ENCODE measurements at regions not wholly inside any gene's neighbourhood (a gene's known extent, or its start where the extent isn't known, plus 50 kb on each side); places are given as distances from the start of the nearest gene placed in this dataset.

- H3K4me3 ChIP-seq = no peak overlapping the region
- H3K4me1 ChIP-seq (ENCODE audit: low read depth) = no peaks in the 10 kb centered on the region
- no peaks in the 10 kb centered on the region for H3K36me3 ChIP-seq
- H3K9me3 ChIP-seq (ENCODE audit: low read depth) = no peaks in the 10 kb centered on the region
- no peak overlapping the region for H3K27ac ChIP-seq
- H3K27me3 ChIP-seq = peaks cover 6% of the 10 kb centered on the region
- TF ChIP-seq, protein P1, sequence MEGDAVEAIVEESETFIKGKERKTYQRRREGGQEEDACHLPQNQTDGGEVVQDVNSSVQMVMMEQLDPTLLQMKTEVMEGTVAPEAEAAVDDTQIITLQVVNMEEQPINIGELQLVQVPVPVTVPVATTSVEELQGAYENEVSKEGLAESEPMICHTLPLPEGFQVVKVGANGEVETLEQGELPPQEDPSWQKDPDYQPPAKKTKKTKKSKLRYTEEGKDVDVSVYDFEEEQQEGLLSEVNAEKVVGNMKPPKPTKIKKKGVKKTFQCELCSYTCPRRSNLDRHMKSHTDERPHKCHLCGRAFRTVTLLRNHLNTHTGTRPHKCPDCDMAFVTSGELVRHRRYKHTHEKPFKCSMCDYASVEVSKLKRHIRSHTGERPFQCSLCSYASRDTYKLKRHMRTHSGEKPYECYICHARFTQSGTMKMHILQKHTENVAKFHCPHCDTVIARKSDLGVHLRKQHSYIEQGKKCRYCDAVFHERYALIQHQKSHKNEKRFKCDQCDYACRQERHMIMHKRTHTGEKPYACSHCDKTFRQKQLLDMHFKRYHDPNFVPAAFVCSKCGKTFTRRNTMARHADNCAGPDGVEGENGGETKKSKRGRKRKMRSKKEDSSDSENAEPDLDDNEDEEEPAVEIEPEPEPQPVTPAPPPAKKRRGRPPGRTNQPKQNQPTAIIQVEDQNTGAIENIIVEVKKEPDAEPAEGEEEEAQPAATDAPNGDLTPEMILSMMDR (IDR thresholded peaks at IDR 0.05; ENCODE audit: low read depth, low read length) = no peak
- DNase-seq (ENCODE audit: low read depth in 1 of 2, low spot score in 1 of 2) = no peak
These were observed 313.1 kb upstream of the PTPRD start for GRCh38 chr9:10925896-10926295.

GRCh38 chr9:10928372-10928771 is 315.6 kb upstream of the PTPRD start:
- DNase-seq (ENCODE audit: low read depth in 1 of 2, low spot score in 1 of 2) = peak in 1 of 2 donors; percentile 11
- H3K27me3 ChIP-seq = peaks cover under 1% of the 10 kb centered on the region
- H3K9me3 ChIP-seq (ENCODE audit: low read depth) = no peaks in the 10 kb centered on the region
- no peaks in the 10 kb centered on the region for H3K4me1 ChIP-seq (ENCODE audit: low read depth)
- H3K27ac ChIP-seq = no peak overlapping the region
- TF ChIP-seq, protein P1 (IDR thresholded peaks at IDR 0.05; ENCODE audit: low read depth, low read length) = no peak
- H3K4me3 ChIP-seq = no peak overlapping the region
- no peaks in the 10 kb centered on the region for H3K36me3 ChIP-seq

DNA sequence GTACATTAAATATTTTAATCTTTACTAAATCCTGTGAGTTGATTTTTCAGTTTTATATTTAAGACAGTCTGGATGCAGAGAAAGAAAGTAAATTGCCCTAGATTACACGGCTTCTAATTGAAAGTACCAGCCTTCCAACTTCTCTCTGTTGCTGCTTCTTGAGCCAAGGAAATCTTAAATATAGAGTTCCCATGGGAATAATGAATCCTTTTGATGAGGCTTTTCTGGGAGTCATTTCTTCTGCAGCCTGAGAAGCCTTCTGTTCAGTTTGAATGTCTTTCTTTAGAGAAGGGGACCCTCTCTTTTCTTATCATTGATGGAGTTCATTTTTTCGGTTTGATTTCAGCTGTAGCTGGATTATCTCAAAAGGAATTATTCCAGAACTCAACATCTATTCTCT is 317.3 kb upstream of the PTPRD start:
- Histone ChIP-seq H3K27me3 (peaks cover 7% of the 10 kb centered on the region), H3K4me3 (no peak overlapping the region), H3K4me1 (ENCODE audit: low read depth) (no peaks in the 10 kb centered on the region), H3K9me3 (ENCODE audit: low read depth) (no peaks in the 10 kb centered on the region), H3K36me3 (no peaks in the 10 kb centered on the region), H3K27ac (no peak overlapping the region)
- DNase-seq (ENCODE audit: low read depth in 1 of 2, low spot score in 1 of 2) = no peak
- TF ChIP-seq, protein P1 (IDR thresholded peaks at IDR 0.05; ENCODE audit: low read depth, low read length) = no peak

DNA sequence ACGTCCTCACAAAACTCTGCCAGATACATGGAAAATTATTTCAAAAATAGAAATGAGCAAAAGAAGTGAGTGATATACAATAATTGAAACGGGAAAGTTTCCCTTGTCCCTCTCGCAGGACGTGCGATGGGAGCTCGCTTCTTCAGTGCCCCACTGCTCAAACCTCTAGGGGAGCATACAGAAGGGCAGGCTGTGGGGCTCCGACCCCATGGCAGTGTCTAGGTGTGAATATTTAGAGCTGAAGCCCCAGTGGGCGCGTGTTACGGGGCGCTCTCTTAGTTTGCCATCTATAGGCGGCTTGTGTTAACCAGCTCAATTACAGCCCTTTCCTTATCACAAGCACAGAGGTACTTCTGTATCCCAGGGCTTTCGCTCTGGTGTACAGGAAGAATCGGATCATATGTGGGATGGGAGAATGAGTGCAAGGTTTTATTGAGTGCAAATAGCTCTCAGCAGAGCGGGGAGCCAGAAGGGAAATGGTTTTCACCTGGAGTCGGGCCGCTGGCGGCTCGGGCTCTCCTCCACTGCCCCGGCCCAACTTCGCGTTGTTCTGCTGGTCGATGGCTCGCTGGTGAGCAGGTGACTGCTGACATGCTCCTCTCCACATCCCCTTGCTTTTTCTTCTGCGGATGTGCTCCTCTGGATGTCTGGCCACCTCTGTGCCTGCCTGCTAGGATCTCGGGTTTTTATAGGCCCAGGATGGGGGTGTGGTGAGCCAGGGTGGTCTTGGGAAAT is 334.0 kb upstream of the PTPRD start:
- Histone ChIP-seq H3K27me3 (no peaks in the 10 kb centered on the region), H3K9me3 (ENCODE audit: low read depth) (no peaks in the 10 kb centered on the region)
- DNase-seq (ENCODE audit: low read depth in 1 of 2, low spot score in 1 of 2) = no peak

GRCh38 chr9:10957878-10958277 is 345.1 kb upstream of the PTPRD start:
- no peak overlapping the region for H3K4me3 ChIP-seq

More for the DNA sequence above, 334.0 kb upstream of the PTPRD start:
- TF ChIP-seq, protein P1 (IDR thresholded peaks at IDR 0.05; ENCODE audit: low read depth, low read length) = no peak
- no peak overlapping the region for H3K4me3 ChIP-seq
- H3K27ac ChIP-seq = no peak overlapping the region
- no peaks in the 10 kb centered on the region for H3K4me1 ChIP-seq (ENCODE audit: low read depth)
- no peaks in the 10 kb centered on the region for H3K36me3 ChIP-seq

More at GRCh38 chr9:10957878-10958277, 345.1 kb upstream of the PTPRD start:
- no peaks in the 10 kb centered on the region for H3K27me3 ChIP-seq
- H3K36me3 ChIP-seq = no peaks in the 10 kb centered on the region
- TF ChIP-seq, protein P1 (IDR thresholded peaks at IDR 0.05; ENCODE audit: low read depth, low read length) = no peak
- H3K27ac ChIP-seq = no peak overlapping the region
- no peaks in the 10 kb centered on the region for H3K9me3 ChIP-seq (ENCODE audit: low read depth)
- H3K4me1 ChIP-seq (ENCODE audit: low read depth) = no peaks in the 10 kb centered on the region
- no peak for DNase-seq (ENCODE audit: low read depth in 1 of 2, low spot score in 1 of 2)
